ENCODE measurements at regions not wholly inside any gene's neighbourhood (a gene's known extent, or its start where the extent isn't known, plus 50 kb on each side); places are given as distances from the start of the nearest gene placed in this dataset.

GRCh38 chrX:138917781-138918180 lies 206.3 kb upstream of the FGF13 start:
- no peak for TF ChIP-seq POLR2A (IDR thresholded peaks at IDR 0.05)
- no peak for TF ChIP-seq CTCF (IDR thresholded peaks at IDR 0.05)
